ENCODE measurements at regions not wholly inside any gene's neighbourhood (a gene's known extent, or its start where the extent isn't known, plus 50 kb on each side); places are given as distances from the start of the nearest gene placed in this dataset.
A peak's percentile ranks its signal among the peaks of the same experiment; 100 is the strongest.

DNA sequence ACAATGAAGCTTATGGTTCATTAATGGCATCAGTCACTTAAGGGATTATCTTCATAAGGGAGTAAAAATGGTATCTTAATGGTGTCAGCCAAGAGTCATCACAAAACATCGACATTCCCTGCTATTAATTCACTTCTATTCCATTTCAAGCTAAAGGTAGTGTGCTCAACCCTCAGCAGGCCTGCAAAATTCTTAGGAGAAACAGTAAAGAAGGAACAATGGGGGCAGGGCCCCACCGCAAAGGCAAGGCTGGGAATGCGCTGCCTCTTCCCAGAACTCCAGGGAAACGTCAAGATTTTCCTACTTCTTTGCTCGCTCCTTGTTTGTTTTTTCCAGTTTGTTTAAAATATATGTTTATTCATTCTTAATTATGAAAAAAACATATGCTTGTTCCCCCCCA is 187.3 kb upstream of the TSC22D2 start:
- no peaks in the 10 kb centered on the region for H3K9me3 Mint-ChIP-seq (ENCODE audit: insufficient read depth)
- no peak for TF ChIP-seq EZH2 (IDR thresholded peaks at IDR 0.05; ENCODE audit: borderline replicate concordance, insufficient read depth, low read depth, low read length, poor library complexity, severe bottlenecking)
- TF ChIP-seq, protein P1, sequence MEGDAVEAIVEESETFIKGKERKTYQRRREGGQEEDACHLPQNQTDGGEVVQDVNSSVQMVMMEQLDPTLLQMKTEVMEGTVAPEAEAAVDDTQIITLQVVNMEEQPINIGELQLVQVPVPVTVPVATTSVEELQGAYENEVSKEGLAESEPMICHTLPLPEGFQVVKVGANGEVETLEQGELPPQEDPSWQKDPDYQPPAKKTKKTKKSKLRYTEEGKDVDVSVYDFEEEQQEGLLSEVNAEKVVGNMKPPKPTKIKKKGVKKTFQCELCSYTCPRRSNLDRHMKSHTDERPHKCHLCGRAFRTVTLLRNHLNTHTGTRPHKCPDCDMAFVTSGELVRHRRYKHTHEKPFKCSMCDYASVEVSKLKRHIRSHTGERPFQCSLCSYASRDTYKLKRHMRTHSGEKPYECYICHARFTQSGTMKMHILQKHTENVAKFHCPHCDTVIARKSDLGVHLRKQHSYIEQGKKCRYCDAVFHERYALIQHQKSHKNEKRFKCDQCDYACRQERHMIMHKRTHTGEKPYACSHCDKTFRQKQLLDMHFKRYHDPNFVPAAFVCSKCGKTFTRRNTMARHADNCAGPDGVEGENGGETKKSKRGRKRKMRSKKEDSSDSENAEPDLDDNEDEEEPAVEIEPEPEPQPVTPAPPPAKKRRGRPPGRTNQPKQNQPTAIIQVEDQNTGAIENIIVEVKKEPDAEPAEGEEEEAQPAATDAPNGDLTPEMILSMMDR (IDR thresholded peaks at IDR 0.05), result no peak
- ChIA-PET CTCF (interaction anchor here (0.5 to 2.0 kb wide), 18 partner anchors 9 to 1362 kb away, joined by 3 to 36 read pairs (median 4); partner anchors contain the start of gene PFN2), POLR2A (no interaction called here)
- Histone ChIP-seq H3K9me3 (ENCODE audit: control extremely low read depth in 1 of 3, control insufficient read depth in 2 of 3, insufficient read depth in 1 of 3, low read length in 2 of 3) (peaks cover 0 to 7% (median 5%) of the 10 kb centered on the region in 3 donors), H2AFZ (ENCODE audit: insufficient read depth, low read depth, low read length, poor library complexity, severe bottlenecking) (no peak overlapping the region), H3K4me3 (ENCODE audit: control extremely low read depth in 1 of 5, extremely low read depth in 1 of 5, insufficient read depth in 1 of 5, low read depth in 2 of 5, low read length in 4 of 5) (no peak overlapping the region), H3K9ac (ENCODE audit: low read length) (no peak overlapping the region), H3K27ac (ENCODE audit: low read length in 2 of 2) (no peak overlapping the region), H3K79me2 (ENCODE audit: control insufficient read depth, insufficient read depth, low read length) (no peaks in the 10 kb centered on the region), H3K4me1 (ENCODE audit: control insufficient read depth in 2 of 2, insufficient read depth in 2 of 2, low read length in 2 of 2) (peaks cover 10 to 13% of the 10 kb centered on the region in 2 donors), H3K36me3 (replicated peaks in 1 of 2; ENCODE audit: control extremely low read depth in 1 of 2, control insufficient read depth in 1 of 2, extremely low read depth in 1 of 2, insufficient read depth in 2 of 2, low read length in 1 of 2) (no peaks in the 10 kb centered on the region), H3K4me2 (replicated peaks; ENCODE audit: low read depth, low read length, poor library complexity, severe bottlenecking) (peak overlapping the region; percentile 46), H3K27me3 (replicated peaks in 1 of 4; ENCODE audit: control extremely low read depth in 1 of 4, control insufficient read depth in 3 of 4, insufficient read depth in 4 of 4, low read length in 3 of 4) (peaks cover 0 to 31% (median 13%) of the 10 kb centered on the region in 4 experiments), H4K20me1 (ENCODE audit: control insufficient read depth, insufficient read depth, low read length, poor library complexity, severe bottlenecking) (no peaks in the 10 kb centered on the region)
- no CpG with 5 or more reads among the region's 5 CpGs for WGBS (ENCODE audit: insufficient coverage)
- no peak overlapping the region for H3K27ac Mint-ChIP-seq
- peaks cover 10% of the 10 kb centered on the region for H3K4me1 Mint-ChIP-seq
- H3K27me3 Mint-ChIP-seq, result peaks cover 58% of the 10 kb centered on the region
- intact Hi-C loops (cut with micrococcal nuclease), result loop anchor here (1.0 to 5.0 kb wide), 3 partner anchors 253 to 708 kb away; no protein-coding TSS in a partner anchor
- DNase-seq (no peak), ATAC-seq (ENCODE audit: low read depth) (no peak)
- H3K4me3 Mint-ChIP-seq, result no peak overlapping the region

GRCh38 chr3:150220041-150220440 is 188.1 kb upstream of the TSC22D2 start:
- DNase-seq (peak; percentile 30), ATAC-seq (ENCODE audit: low read depth) (peak; percentile 31)
- no peak overlapping the region for H3K4me2 ChIP-seq (replicated peaks; ENCODE audit: low read depth, low read length, poor library complexity, severe bottlenecking)
- intact Hi-C loops (cut with micrococcal nuclease), result loop anchor here (5.0 kb wide), 1 partner anchor 708 kb away; no protein-coding TSS in a partner anchor
- H3K4me3 ChIP-seq (ENCODE audit: control extremely low read depth in 1 of 5, extremely low read depth in 1 of 5, insufficient read depth in 1 of 5, low read depth in 2 of 5, low read length in 4 of 5), result no peak overlapping the region
- TF ChIP-seq, protein P1 (IDR thresholded peaks at IDR 0.05), result no peak
- no peak for TF ChIP-seq EZH2 (IDR thresholded peaks at IDR 0.05; ENCODE audit: borderline replicate concordance, insufficient read depth, low read depth, low read length, poor library complexity, severe bottlenecking)
- H2AFZ ChIP-seq (ENCODE audit: insufficient read depth, low read depth, low read length, poor library complexity, severe bottlenecking), result no peak overlapping the region
- no peak overlapping the region for H3K9ac ChIP-seq (ENCODE audit: low read length)
- no peak overlapping the region for H3K27ac ChIP-seq (ENCODE audit: low read length in 2 of 2)
- CTCF ChIA-PET, result interaction anchor here (0.5 to 2.0 kb wide), 20 partner anchors 8 to 1361 kb away, joined by 3 to 36 read pairs (median 4); partner anchors contain the start of gene PFN2
- H3K4me1 ChIP-seq (ENCODE audit: control insufficient read depth in 2 of 2, insufficient read depth in 2 of 2, low read length in 2 of 2), result peaks cover 10 to 13% of the 10 kb centered on the region in 2 donors
- POLR2A ChIA-PET, result no interaction called here
- no peaks in the 10 kb centered on the region for H4K20me1 ChIP-seq (ENCODE audit: control insufficient read depth, insufficient read depth, low read length, poor library complexity, severe bottlenecking)
- peaks cover 0 to 7% (median 5%) of the 10 kb centered on the region in 3 donors for H3K9me3 ChIP-seq (ENCODE audit: control extremely low read depth in 1 of 3, control insufficient read depth in 2 of 3, insufficient read depth in 1 of 3, low read length in 2 of 3)
- Mint-ChIP-seq H3K27me3 (peaks cover 61% of the 10 kb centered on the region), H3K4me3 (no peak overlapping the region), H3K27ac (no peak overlapping the region), H3K9me3 (ENCODE audit: insufficient read depth) (no peaks in the 10 kb centered on the region), H3K4me1 (peaks cover 10% of the 10 kb centered on the region)
- H3K27me3 ChIP-seq (replicated peaks in 1 of 4; ENCODE audit: control extremely low read depth in 1 of 4, control insufficient read depth in 3 of 4, insufficient read depth in 4 of 4, low read length in 3 of 4), result peaks cover 0 to 32% (median 12%) of the 10 kb centered on the region in 4 experiments
- WGBS (ENCODE audit: insufficient coverage), result no CpG with 5 or more reads among the region's 3 CpGs
- no peaks in the 10 kb centered on the region for H3K36me3 ChIP-seq (replicated peaks in 1 of 2; ENCODE audit: control extremely low read depth in 1 of 2, control insufficient read depth in 1 of 2, extremely low read depth in 1 of 2, insufficient read depth in 2 of 2, low read length in 1 of 2)
- H3K79me2 ChIP-seq (ENCODE audit: control insufficient read depth, insufficient read depth, low read length), result no peaks in the 10 kb centered on the region
